Nephron (organoid): ENCODE measurements at regions not wholly inside any gene's neighbourhood (a gene's known extent, or its start where the extent isn't known, plus 50 kb on each side); places are given as distances from the start of the nearest gene placed in this dataset.
"Not testable (repeated sequence)": the region's sequence is repeated elsewhere in the genome, so short reads cannot be mapped to it uniquely, and the experiment has no call there.

Source experiments
- H3K27ac Mint-ChIP-seq, 3 experiments: 2 replicates each; pipeline ENCODE4 v1.8.0; 2020; ENCODE audit warnings: mixed read lengths in 3 of 3, mild to moderate bottlenecking in 2 of 3, moderate library complexity in 1 of 3
- H3K27me3 Mint-ChIP-seq: 2 replicates; pipeline ENCODE4 v1.8.0; 2021; ENCODE audit warnings: low read depth, mild to moderate bottlenecking, moderate library complexity, mixed read lengths
- H3K36me3 Mint-ChIP-seq: 2 replicates; pipeline ENCODE4 v1.8.0; 2020; ENCODE audit warnings: low read depth, mixed read lengths
- H3K4me1 Mint-ChIP-seq: 2 replicates; pipeline ENCODE4 v1.8.0; 2020; ENCODE audit warnings: mixed read lengths
- H3K4me3 Mint-ChIP-seq, 3 experiments: 2 replicates each; pipeline ENCODE4 v1.8.0; 2020; ENCODE audit warnings: mild to moderate bottlenecking in 3 of 3, mixed read lengths in 3 of 3, moderate library complexity in 2 of 3
- H3K9me3 Mint-ChIP-seq: 2 replicates; pipeline ENCODE4 v1.8.0; 2020; ENCODE audit warnings: mixed read lengths
- CTCF ChIP-seq, 3 experiments: fragments of 200-600 bp; sonication (generic); IDR thresholded peaks; one replicate each; pipeline ENCODE4 v1.5.0; 2021; ENCODE audit warnings: antibody characterized with exemption in 3 of 3; ENCODE audit not compliant: unreplicated experiment in 3 of 3

GRCh38 chr7:85681241-85681640 is 494.4 kb upstream of the SEMA3D start:
- no peak for TF ChIP-seq CTCF (IDR thresholded peaks at IDR 0.05; ENCODE audit: unreplicated experiment in 3 of 3)
- H3K4me3 Mint-ChIP-seq, result no peak overlapping the region
- H3K9me3 Mint-ChIP-seq, result peaks cover 17% of the 10 kb centered on the region
- no peak overlapping the region for H3K27ac Mint-ChIP-seq
- no peaks in the 10 kb centered on the region for H3K4me1 Mint-ChIP-seq
- H3K36me3 Mint-ChIP-seq, result no peaks in the 10 kb centered on the region
- H3K27me3 Mint-ChIP-seq, result no peaks in the 10 kb centered on the region

GRCh38 chr7:85675093-85675492 is 488.2 kb upstream of the SEMA3D start:
- H3K27me3 Mint-ChIP-seq, H3K4me1 Mint-ChIP-seq, H3K27ac Mint-ChIP-seq, H3K4me3 Mint-ChIP-seq, H3K36me3 Mint-ChIP-seq: not testable (repeated sequence)
- peaks cover 21% of the 10 kb centered on the region for H3K9me3 Mint-ChIP-seq

- H3K27ac Mint-ChIP-seq, result no peak overlapping the region
- H3K27me3 Mint-ChIP-seq, result no peaks in the 10 kb centered on the region
- H3K4me1 Mint-ChIP-seq, result no peaks in the 10 kb centered on the region
- TF ChIP-seq CTCF (IDR thresholded peaks at IDR 0.05; ENCODE audit: unreplicated experiment in 3 of 3), result no peak
- H3K4me3 Mint-ChIP-seq, result no peak overlapping the region
- H3K36me3 Mint-ChIP-seq, result no peaks in the 10 kb centered on the region
- peaks cover 15% of the 10 kb centered on the region for H3K9me3 Mint-ChIP-seq
These were observed 487.0 kb upstream of the SEMA3D start for GRCh38 chr7:85673876-85674275.

GRCh38 chr7:85669225-85669624 is 482.4 kb upstream of the SEMA3D start:
- no peaks in the 10 kb centered on the region for H3K36me3 Mint-ChIP-seq
- H3K9me3 Mint-ChIP-seq, result peaks cover 3% of the 10 kb centered on the region
- no peak overlapping the region for H3K4me3 Mint-ChIP-seq
- no peaks in the 10 kb centered on the region for H3K27me3 Mint-ChIP-seq
- peaks cover 9% of the 10 kb centered on the region for H3K4me1 Mint-ChIP-seq
- TF ChIP-seq CTCF (IDR thresholded peaks at IDR 0.05; ENCODE audit: unreplicated experiment in 3 of 3), result no peak
- no peak overlapping the region for H3K27ac Mint-ChIP-seq

- Mint-ChIP-seq H3K36me3 (no peaks in the 10 kb centered on the region), H3K27me3 (no peaks in the 10 kb centered on the region), H3K4me3 (no peak overlapping the region), H3K27ac (no peak overlapping the region), H3K9me3 (no peaks in the 10 kb centered on the region), H3K4me1 (peaks cover 9% of the 10 kb centered on the region)
- no peak for TF ChIP-seq CTCF (IDR thresholded peaks at IDR 0.05; ENCODE audit: unreplicated experiment in 3 of 3)
These were observed 477.5 kb upstream of the SEMA3D start for GRCh38 chr7:85664341-85664740.

GRCh38 chr7:85659364-85659763 is 472.5 kb upstream of the SEMA3D start:
- H3K4me1 Mint-ChIP-seq, result no peaks in the 10 kb centered on the region
- H3K36me3 Mint-ChIP-seq, result no peaks in the 10 kb centered on the region
- no peaks in the 10 kb centered on the region for H3K27me3 Mint-ChIP-seq
- no peak overlapping the region for H3K4me3 Mint-ChIP-seq
- H3K27ac Mint-ChIP-seq, result no peak overlapping the region
- TF ChIP-seq CTCF (IDR thresholded peaks at IDR 0.05; ENCODE audit: unreplicated experiment in 3 of 3), result no peak
- H3K9me3 Mint-ChIP-seq, result no peaks in the 10 kb centered on the region
